ENCODE measurements at regions not wholly inside any gene's neighbourhood (a gene's known extent, or its start where the extent isn't known, plus 50 kb on each side); places are given as distances from the start of the nearest gene placed in this dataset.

- H3K27me3 ChIP-seq (ENCODE audit: insufficient read depth, low read length), result no peaks in the 10 kb centered on the region
- no peak overlapping the region for H4K91ac ChIP-seq (ENCODE audit: low read depth, low read length)
- H3K18ac ChIP-seq (ENCODE audit: low read length), result no peak overlapping the region
- H3K14ac ChIP-seq (ENCODE audit: low read length), result no peak overlapping the region
- no peak overlapping the region for H2BK12ac ChIP-seq (ENCODE audit: low read length)
- WGBS (ENCODE audit: extremely low coverage, insufficient coverage, insufficient read length), result no CpG with 5 or more reads among the region's 4 CpGs
- H3K79me1 ChIP-seq (ENCODE audit: low read length), result no peaks in the 10 kb centered on the region
- H3K4me1 ChIP-seq (ENCODE audit: control insufficient read depth in 1 of 2, insufficient read depth in 2 of 2, low read length in 2 of 2), result no peaks in the 10 kb centered on the region
- H3K4me3 ChIP-seq (ENCODE audit: low read depth, low read length), result no peak overlapping the region
- H3K23ac ChIP-seq (ENCODE audit: low read length), result no peak overlapping the region
- no peak overlapping the region for H3K4me2 ChIP-seq (ENCODE audit: low read length)
- H4K8ac ChIP-seq (ENCODE audit: low read depth, low read length), result no peak overlapping the region
- no peak for DNase-seq
- H4K12ac ChIP-seq (ENCODE audit: low read depth, low read length), result no peak overlapping the region
- H3K79me2 ChIP-seq (ENCODE audit: control insufficient read depth, insufficient read depth, low read length, poor library complexity), result no peaks in the 10 kb centered on the region
- H3K4ac ChIP-seq (ENCODE audit: low read depth, low read length), result no peak overlapping the region
- no peak overlapping the region for H3K9ac ChIP-seq (ENCODE audit: low read length)
- no peak overlapping the region for H2AFZ ChIP-seq (ENCODE audit: insufficient read depth, low read length, poor library complexity)
- no peak overlapping the region for H2BK120ac ChIP-seq (ENCODE audit: insufficient read depth, low read length, poor library complexity)
- no peak overlapping the region for H2BK5ac ChIP-seq (ENCODE audit: low read depth, low read length, poor library complexity)
- no peak overlapping the region for H3K27ac ChIP-seq (ENCODE audit: low read depth, low read length)
- no peaks in the 10 kb centered on the region for H3K36me3 ChIP-seq (ENCODE audit: control insufficient read depth in 1 of 2, insufficient read depth in 2 of 2, low read length in 2 of 2)
- H3K9me3 ChIP-seq (ENCODE audit: insufficient read depth, low read depth, low read length), result no peaks in the 10 kb centered on the region
- H2AK5ac ChIP-seq (ENCODE audit: low read length), result no peak overlapping the region
Observed at GRCh38 chr16:56109994-56110393, 81.3 kb upstream of the GNAO1 start.

GRCh38 chr16:56109205-56109604 lies 82.1 kb upstream of the GNAO1 start:
- Histone ChIP-seq H4K8ac (ENCODE audit: low read depth, low read length) (no peak overlapping the region), H3K4ac (ENCODE audit: low read depth, low read length) (no peak overlapping the region), H3K9ac (ENCODE audit: low read length) (no peak overlapping the region), H3K23ac (ENCODE audit: low read length) (no peak overlapping the region), H3K14ac (ENCODE audit: low read length) (no peak overlapping the region), H3K4me1 (ENCODE audit: control insufficient read depth in 1 of 2, insufficient read depth in 2 of 2, low read length in 2 of 2) (no peaks in the 10 kb centered on the region), H2BK5ac (ENCODE audit: low read depth, low read length, poor library complexity) (no peak overlapping the region), H3K9me3 (ENCODE audit: insufficient read depth, low read depth, low read length) (no peaks in the 10 kb centered on the region), H3K79me2 (ENCODE audit: control insufficient read depth, insufficient read depth, low read length, poor library complexity) (no peaks in the 10 kb centered on the region), H2BK12ac (ENCODE audit: low read length) (no peak overlapping the region), H3K18ac (ENCODE audit: low read length) (no peak overlapping the region), H4K91ac (ENCODE audit: low read depth, low read length) (no peak overlapping the region), H4K12ac (ENCODE audit: low read depth, low read length) (no peak overlapping the region), H3K27ac (ENCODE audit: low read depth, low read length) (no peak overlapping the region), H3K4me3 (ENCODE audit: low read depth, low read length) (no peak overlapping the region), H3K36me3 (ENCODE audit: control insufficient read depth in 1 of 2, insufficient read depth in 2 of 2, low read length in 2 of 2) (no peaks in the 10 kb centered on the region), H3K4me2 (ENCODE audit: low read length) (no peak overlapping the region), H2AFZ (ENCODE audit: insufficient read depth, low read length, poor library complexity) (no peak overlapping the region), H2AK5ac (ENCODE audit: low read length) (no peak overlapping the region), H3K79me1 (ENCODE audit: low read length) (no peaks in the 10 kb centered on the region), H2BK120ac (ENCODE audit: insufficient read depth, low read length, poor library complexity) (no peak overlapping the region), H3K27me3 (ENCODE audit: insufficient read depth, low read length) (no peaks in the 10 kb centered on the region)
- DNase-seq, result no peak
- no CpG with 5 or more reads among the region's 1 CpG for WGBS (ENCODE audit: extremely low coverage, insufficient coverage, insufficient read length)

- no peak overlapping the region for H2AFZ ChIP-seq (ENCODE audit: insufficient read depth, low read length, poor library complexity)
- H3K4me1 ChIP-seq (ENCODE audit: control insufficient read depth in 1 of 2, insufficient read depth in 2 of 2, low read length in 2 of 2), result no peaks in the 10 kb centered on the region
- H4K91ac ChIP-seq (ENCODE audit: low read depth, low read length), result no peak overlapping the region
- no peaks in the 10 kb centered on the region for H3K79me2 ChIP-seq (ENCODE audit: control insufficient read depth, insufficient read depth, low read length, poor library complexity)
- no peak overlapping the region for H3K23ac ChIP-seq (ENCODE audit: low read length)
- H4K12ac ChIP-seq (ENCODE audit: low read depth, low read length), result no peak overlapping the region
- no peak overlapping the region for H4K8ac ChIP-seq (ENCODE audit: low read depth, low read length)
- no peak overlapping the region for H3K4ac ChIP-seq (ENCODE audit: low read depth, low read length)
- H3K4me3 ChIP-seq (ENCODE audit: low read depth, low read length), result no peak overlapping the region
- H3K4me2 ChIP-seq (ENCODE audit: low read length), result no peak overlapping the region
- H3K36me3 ChIP-seq (ENCODE audit: control insufficient read depth in 1 of 2, insufficient read depth in 2 of 2, low read length in 2 of 2), result no peaks in the 10 kb centered on the region
- H3K18ac ChIP-seq (ENCODE audit: low read length), result no peak overlapping the region
- H3K27me3 ChIP-seq (ENCODE audit: insufficient read depth, low read length), result no peaks in the 10 kb centered on the region
- no peaks in the 10 kb centered on the region for H3K9me3 ChIP-seq (ENCODE audit: insufficient read depth, low read depth, low read length)
- no peak overlapping the region for H2BK5ac ChIP-seq (ENCODE audit: low read depth, low read length, poor library complexity)
- no CpG with 5 or more reads among the region's 4 CpGs for WGBS (ENCODE audit: extremely low coverage, insufficient coverage, insufficient read length)
- H2AK5ac ChIP-seq (ENCODE audit: low read length), result no peak overlapping the region
- no peak overlapping the region for H3K27ac ChIP-seq (ENCODE audit: low read depth, low read length)
- H2BK12ac ChIP-seq (ENCODE audit: low read length), result no peak overlapping the region
- no peak overlapping the region for H3K9ac ChIP-seq (ENCODE audit: low read length)
- no peak for DNase-seq
- H3K14ac ChIP-seq (ENCODE audit: low read length), result no peak overlapping the region
- H2BK120ac ChIP-seq (ENCODE audit: insufficient read depth, low read length, poor library complexity), result no peak overlapping the region
- H3K79me1 ChIP-seq (ENCODE audit: low read length), result no peaks in the 10 kb centered on the region
Observed at GRCh38 chr16:56108724-56109123, 82.6 kb upstream of the GNAO1 start.

DNA sequence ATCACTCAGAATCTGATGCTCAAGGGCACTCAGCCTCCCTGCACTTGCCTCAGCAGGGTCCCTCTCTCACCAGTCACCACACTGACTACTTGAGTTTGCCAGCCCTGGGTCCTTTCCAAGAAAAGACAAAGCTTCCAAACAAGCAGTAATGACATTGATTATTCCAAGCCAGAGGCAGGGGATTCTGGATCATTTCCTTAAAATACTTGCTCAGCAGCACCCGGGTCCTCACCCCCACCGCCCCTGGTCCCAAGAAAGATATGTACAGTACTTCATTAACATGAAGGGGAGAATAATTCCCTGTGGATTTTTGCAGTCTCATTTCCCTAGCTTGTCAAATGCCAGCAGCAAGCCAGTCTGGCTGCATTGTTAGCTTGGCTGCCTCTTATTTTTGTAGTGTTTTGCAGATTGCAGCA lies 83.2 kb upstream of the GNAO1 start:
- Histone ChIP-seq H2AK5ac (ENCODE audit: low read length) (no peak overlapping the region), H2BK120ac (ENCODE audit: insufficient read depth, low read length, poor library complexity) (no peak overlapping the region), H3K79me2 (ENCODE audit: control insufficient read depth, insufficient read depth, low read length, poor library complexity) (no peaks in the 10 kb centered on the region), H2AFZ (ENCODE audit: insufficient read depth, low read length, poor library complexity) (no peak overlapping the region), H3K9ac (ENCODE audit: low read length) (no peak overlapping the region), H3K27me3 (ENCODE audit: insufficient read depth, low read length) (no peaks in the 10 kb centered on the region), H3K14ac (ENCODE audit: low read length) (no peak overlapping the region), H2BK5ac (ENCODE audit: low read depth, low read length, poor library complexity) (no peak overlapping the region), H2BK12ac (ENCODE audit: low read length) (no peak overlapping the region), H4K8ac (ENCODE audit: low read depth, low read length) (no peak overlapping the region), H3K79me1 (ENCODE audit: low read length) (no peaks in the 10 kb centered on the region), H3K9me3 (ENCODE audit: insufficient read depth, low read depth, low read length) (no peaks in the 10 kb centered on the region), H3K4ac (ENCODE audit: low read depth, low read length) (no peak overlapping the region), H3K23ac (ENCODE audit: low read length) (no peak overlapping the region), H3K36me3 (ENCODE audit: control insufficient read depth in 1 of 2, insufficient read depth in 2 of 2, low read length in 2 of 2) (no peaks in the 10 kb centered on the region), H4K12ac (ENCODE audit: low read depth, low read length) (no peak overlapping the region), H3K4me3 (ENCODE audit: low read depth, low read length) (no peak overlapping the region), H4K91ac (ENCODE audit: low read depth, low read length) (no peak overlapping the region), H3K18ac (ENCODE audit: low read length) (no peak overlapping the region), H3K4me1 (ENCODE audit: control insufficient read depth in 1 of 2, insufficient read depth in 2 of 2, low read length in 2 of 2) (no peaks in the 10 kb centered on the region), H3K27ac (ENCODE audit: low read depth, low read length) (no peak overlapping the region), H3K4me2 (ENCODE audit: low read length) (no peak overlapping the region)
- DNase-seq, result no peak
- WGBS (ENCODE audit: extremely low coverage, insufficient coverage, insufficient read length), result no CpG with 5 or more reads among the region's 2 CpGs

Data from trophoblast cell (in vitro differentiated cells and primary cell).